GM23338 (cell line): ENCODE measurements at regions not wholly inside any gene's neighbourhood (a gene's known extent, or its start where the extent isn't known, plus 50 kb on each side); places are given as distances from the start of the nearest gene placed in this dataset.

Experiments used
- CTCF ChIP-seq, 2 experiments: fragments of 200-600 bp in 1 of 2; sonication (generic) in 1 of 2; conservative IDR thresholded peaks; 2 replicates each; pipeline versions ENCODE4 v1.5.1 to v1.6.1; 2016 to 2017; ENCODE audit warnings: antibody characterized with exemption in 2 of 2, low read depth in 2 of 2, mild to moderate bottlenecking in 2 of 2, moderate library complexity in 1 of 2
- ETS1 ChIP-seq: IDR thresholded peaks from 2 replicates; pipeline ENCODE4 v1.6.1; 2016; ENCODE audit warnings: antibody characterized with exemption
- EZH2 ChIP-seq: fragments of 200-600 bp; sonication (generic); IDR thresholded peaks from one replicate; pipeline ENCODE4 v1.8.0; 2017; ENCODE audit warnings: antibody characterized with exemption, mild to moderate bottlenecking, low read depth; ENCODE audit not compliant: unreplicated experiment
- EZH2phosphoT487 ChIP-seq: fragments of 200-600 bp; sonication (generic); IDR thresholded peaks from one replicate; pipeline ENCODE4 v1.8.1; 2018; ENCODE audit warnings: antibody characterized with exemption; ENCODE audit not compliant: unreplicated experiment

- no peak for TF ChIP-seq CTCF (conservative IDR thresholded peaks at IDR 0.05; ENCODE audit: low read depth in 2 of 2)
- no peak for TF ChIP-seq EZH2
- TF ChIP-seq EZH2phosphoT487: no peak
- no peak for TF ChIP-seq ETS1
These were observed 232.6 kb upstream of the TPM1 start for GRCh38 chr15:62809968-62810260.
